ENCODE measurements at regions not wholly inside any gene's neighbourhood (a gene's known extent, or its start where the extent isn't known, plus 50 kb on each side); places are given as distances from the start of the nearest gene placed in this dataset.

GRCh38 chr16:54587176-54587515 is 300.6 kb upstream of the IRX3 start (continued):
- TF ChIP-seq HES2 (IDR thresholded peaks at IDR 0.05): no peak
- no peak for TF ChIP-seq RARB (CRISPR knock-in tag; IDR thresholded peaks at IDR 0.05)
- TF ChIP-seq FOXS1 (CRISPR knock-in tag; IDR thresholded peaks at IDR 0.05): no peak
- TF ChIP-seq POLR2AphosphoS2 (conservative IDR thresholded peaks at IDR 0.05; ENCODE audit: low read length): no peak
- TF ChIP-seq JUNB (IDR thresholded peaks at IDR 0.05): no peak
- no peak for TF ChIP-seq RFX5 (IDR thresholded peaks at IDR 0.05)
- no peak for TF ChIP-seq KDM1A (IDR thresholded peaks at IDR 0.05; ENCODE audit: low read depth)

GRCh38 chr16:54586474-54587175 is 300.0 kb upstream of the IRX3 start:
- Histone ChIP-seq H3K27ac (no peak overlapping the region), H3K4me2 (no peak overlapping the region), H3K9me3 (no peaks in the 10 kb centered on the region), H3K4me3 (no peak overlapping the region), H3K4me1 (no peaks in the 10 kb centered on the region)
- FAIRE-seq (no peak), DNase-seq (ENCODE audit: low read depth in 1 of 2, low spot score in 1 of 2) (no peak), ATAC-seq (no peak)
- WGBS (ENCODE audit: missing lambda C conversion rate): 22% methylated on average over 4 of the region's 4 CpGs
- no peak for TF ChIP-seq ESRRA (IDR thresholded peaks at IDR 0.05; ENCODE audit: borderline replicate concordance, low read length)
- TF ChIP-seq RNF2 (IDR thresholded peaks at IDR 0.05; ENCODE audit: borderline replicate concordance, low read depth): no peak
- TF ChIP-seq EP300 (IDR thresholded peaks at IDR 0.05): no peak
- no peak for TF ChIP-seq ELK1 (IDR thresholded peaks at IDR 0.05; ENCODE audit: low read depth, low read length)
- no peak for TF ChIP-seq HEYL (CRISPR knock-in tag; IDR thresholded peaks at IDR 0.05)
- no peak for TF ChIP-seq ZFP36 (IDR thresholded peaks at IDR 0.05; ENCODE audit: borderline replicate concordance, partially characterized antibody)
- TF ChIP-seq CHD4 (IDR thresholded peaks at IDR 0.05; ENCODE audit: borderline replicate concordance): no peak
- TF ChIP-seq E2F6 (IDR thresholded peaks at IDR 0.05; ENCODE audit: borderline replicate concordance, low read depth): no peak
- TF ChIP-seq MYC (IDR thresholded peaks at IDR 0.05; ENCODE audit: borderline replicate concordance, low read length): no peak
- TF ChIP-seq FOXS1 (CRISPR knock-in tag; IDR thresholded peaks at IDR 0.05): no peak
- ChIA-PET POLR2A (no interaction called here), CTCF (no interaction called here)

GRCh38 chr16:54585998-54586340 is 299.4 kb upstream of the IRX3 start:
- no peak for FAIRE-seq

More at GRCh38 chr16:54585998-54586340, 299.4 kb upstream of the IRX3 start:
- Histone ChIP-seq H3K27ac (no peak overlapping the region), H3K4me1 (no peaks in the 10 kb centered on the region), H3K4me2 (no peak overlapping the region), H3K4me3 (no peak overlapping the region), H3K9me3 (no peaks in the 10 kb centered on the region)
- ATAC-seq (no peak), DNase-seq (ENCODE audit: low read depth in 1 of 2, low spot score in 1 of 2) (no peak)
- ChIA-PET CTCF (interaction anchor here (1.5 kb wide), 1 partner anchor 232 kb away, joined by 3 read pairs; no protein-coding TSS in a partner anchor), POLR2A (interaction anchor here (0.6 kb wide), 1 partner anchor 107 kb away, joined by 3 read pairs; no protein-coding TSS in a partner anchor)
- no peak for TF ChIP-seq TFCP2L1 (CRISPR knock-in tag; IDR thresholded peaks at IDR 0.05)
- no peak for TF ChIP-seq HES2 (IDR thresholded peaks at IDR 0.05)
- TF ChIP-seq MAX (IDR thresholded peaks at IDR 0.05): no peak
- TF ChIP-seq SMC3 (IDR thresholded peaks at IDR 0.05): no peak
- no peak for TF ChIP-seq CTCF (IDR thresholded peaks at IDR 0.05)
- TF ChIP-seq CBX8 (IDR thresholded peaks at IDR 0.05): no peak
- no peak for TF ChIP-seq PHF8 (IDR thresholded peaks at IDR 0.05; ENCODE audit: borderline replicate concordance, low read depth)
- TF ChIP-seq NPAS2 (CRISPR knock-in tag; IDR thresholded peaks at IDR 0.05; ENCODE audit: borderline replicate concordance): no peak
- TF ChIP-seq MAZ (IDR thresholded peaks at IDR 0.05; ENCODE audit: borderline replicate concordance, low read depth, low read length): no peak
- TF ChIP-seq HEYL (CRISPR knock-in tag; IDR thresholded peaks at IDR 0.05): no peak
- TF ChIP-seq KDM1A (IDR thresholded peaks at IDR 0.05; ENCODE audit: low read depth): no peak
- no peak for TF ChIP-seq RAD21 (conservative IDR thresholded peaks at IDR 0.05 in 1 of 2, IDR thresholded peaks at IDR 0.05 in 1 of 2)
- no peak for TF ChIP-seq HMGXB4 (CRISPR knock-in tag; IDR thresholded peaks at IDR 0.05; ENCODE audit: borderline replicate concordance)
- TF ChIP-seq FOSB (CRISPR knock-in tag; IDR thresholded peaks at IDR 0.05): no peak
- no peak for TF ChIP-seq NFE2L2 (conservative IDR thresholded peaks at IDR 0.05; ENCODE audit: low read length)
- 65% methylated on average over 14 of the region's 14 CpGs for WGBS (ENCODE audit: missing lambda C conversion rate)

All from A549 (cell line).